Liver (tissue), 8 donors: ENCODE measurements at regions not wholly inside any gene's neighbourhood (a gene's known extent, or its start where the extent isn't known, plus 50 kb on each side); places are given as distances from the start of the nearest gene placed in this dataset.

Experiments
- DNase-seq: peaks from one replicate; pipeline ENCODE4 v3.0.0-alpha.2; 2017; ENCODE audit warnings: low spot score
- H3K27ac ChIP-seq, 2 donors: one replicate each; pipeline ENCODE4 v1.7.0; 2013; ENCODE audit warnings: inconsistent platforms in 2 of 2, low read length in 2 of 2, control low read depth in 1 of 2, low read depth in 1 of 2, mild to moderate bottlenecking in 1 of 2
- H3K27me3 ChIP-seq, 4 donors: one replicate each; pipeline versions ENCODE4 v1.6.1 to v1.7.0; 2013; ENCODE audit warnings: low read length in 3 of 4, inconsistent platforms in 1 of 4, mild to moderate bottlenecking in 1 of 4, moderate library complexity in 1 of 4; ENCODE audit not compliant: control insufficient read depth in 4 of 4, insufficient read depth in 4 of 4
- H3K36me3 ChIP-seq, 4 donors: one replicate each; pipeline versions ENCODE4 v1.6.1 to v1.7.0; 2013; ENCODE audit warnings: low read length in 3 of 4, mild to moderate bottlenecking in 3 of 4, low read depth in 1 of 4, moderate library complexity in 1 of 4; ENCODE audit not compliant: control insufficient read depth in 4 of 4, insufficient read depth in 3 of 4
- H3K4me1 ChIP-seq, 4 donors: one replicate each; pipeline versions ENCODE4 v1.6.1 to v1.7.0; 2013; ENCODE audit warnings: low read length in 3 of 4, mild to moderate bottlenecking in 3 of 4, moderate library complexity in 1 of 4; ENCODE audit not compliant: control insufficient read depth in 4 of 4, insufficient read depth in 4 of 4
- H3K4me3 ChIP-seq, 3 donors: one replicate each; pipeline versions ENCODE4 v1.6.1 to v1.7.0; 2013; ENCODE audit warnings: low read length in 3 of 3, control low read depth in 1 of 3, low read depth in 1 of 3, mild to moderate bottlenecking in 1 of 3
- H3K9ac ChIP-seq, 2 donors: one replicate each; pipeline ENCODE4 v1.7.0; 2013; ENCODE audit warnings: low read length in 2 of 2, mild to moderate bottlenecking in 2 of 2, moderate library complexity in 2 of 2, control low read depth in 1 of 2, low read depth in 1 of 2
- H3K9me3 ChIP-seq, 4 donors: one replicate each; pipeline versions ENCODE4 v1.6.1 to v1.7.0; 2013; ENCODE audit warnings: low read length in 3 of 4; ENCODE audit not compliant: control insufficient read depth in 4 of 4
- ATF3 ChIP-seq: IDR thresholded peaks from 2 replicates; pipeline ENCODE4 v1.6.1; 2016; ENCODE audit warnings: antibody characterized with exemption
- CTCF ChIP-seq: fragments of 150-350 bp; IDR thresholded peaks from 2 replicates; pipeline ENCODE4 v1.5.1; 2017; ENCODE audit warnings: improper control_type of control experiment, low read depth, low read length; ENCODE audit not compliant: missing input control
- EGR1 ChIP-seq, 2 donors: IDR thresholded peaks; 2 replicates each; pipeline ENCODE4 v1.6.1; 2016 to 2018; ENCODE audit warnings: antibody characterized with exemption in 2 of 2, low read depth in 2 of 2
- FOXA1 ChIP-seq: IDR thresholded peaks from 2 replicates; pipeline ENCODE4 v1.6.1; 2016; ENCODE audit warnings: antibody characterized with exemption
- FOXA2 ChIP-seq: IDR thresholded peaks from 2 replicates; pipeline ENCODE4 v1.6.1; 2016; ENCODE audit warnings: antibody characterized with exemption
- GABPA ChIP-seq, 2 donors: IDR thresholded peaks in 1 of 2; conservative IDR thresholded peaks in 1 of 2; 2 replicates each; pipeline ENCODE4 v1.6.1; 2016; ENCODE audit warnings: antibody characterized with exemption in 2 of 2, mild to moderate bottlenecking in 1 of 2, moderate library complexity in 1 of 2
- HNF4A ChIP-seq, 2 donors: conservative IDR thresholded peaks; 2 replicates each; pipeline ENCODE4 v1.6.1; 2016; ENCODE audit warnings: antibody characterized with exemption in 2 of 2, mild to moderate bottlenecking in 2 of 2
- HNF4G ChIP-seq: IDR thresholded peaks from 2 replicates; pipeline ENCODE4 v1.6.1; 2016; ENCODE audit warnings: antibody characterized with exemption
- JUND ChIP-seq, 2 donors: IDR thresholded peaks; 2 replicates each; pipeline ENCODE4 v1.6.1; 2016; ENCODE audit warnings: antibody characterized with exemption in 2 of 2
- MAX ChIP-seq: IDR thresholded peaks from 2 replicates; pipeline ENCODE4 v1.6.1; 2016; ENCODE audit warnings: antibody characterized with exemption
- NR2F2 ChIP-seq: IDR thresholded peaks from 2 replicates; pipeline ENCODE4 v1.6.1; 2016; ENCODE audit warnings: antibody characterized with exemption
- RAD21 ChIP-seq, 2 donors: IDR thresholded peaks; 2 replicates each; pipeline ENCODE4 v1.6.1; 2016; ENCODE audit warnings: antibody characterized with exemption in 2 of 2, mild to moderate bottlenecking in 2 of 2
- RXRA ChIP-seq, 2 donors: IDR thresholded peaks; 2 replicates each; pipeline ENCODE4 v1.6.1; 2017 to 2018; ENCODE audit warnings: antibody characterized with exemption in 2 of 2, mild to moderate bottlenecking in 1 of 2
- SP1 ChIP-seq: IDR thresholded peaks from 2 replicates; pipeline ENCODE4 v1.6.1; 2018; ENCODE audit warnings: antibody characterized with exemption, mild to moderate bottlenecking
- TAF1 ChIP-seq: conservative IDR thresholded peaks from 2 replicates; pipeline ENCODE4 v1.6.1; 2016; ENCODE audit warnings: antibody characterized with exemption, mild to moderate bottlenecking
- YY1 ChIP-seq: IDR thresholded peaks from 2 replicates; pipeline ENCODE4 v1.6.1; 2016; ENCODE audit warnings: antibody characterized with exemption, mild to moderate bottlenecking
- WGBS: extraction: QIAGEN DNeasy Blood & Tissue Kit; methylation state at CpG from one replicate; pipeline ENCODE4 v1.1.7; 2013; 5-methylcytosine and 5-hydroxymethylcytosine counted together
- TF ChIP-seq, protein P1 (sequence below): IDR thresholded peaks from 2 replicates; pipeline ENCODE4 v1.6.1; 2016; ENCODE audit warnings: antibody characterized with exemption, mild to moderate bottlenecking
- TF ChIP-seq, protein P2 (sequence below): IDR thresholded peaks from 2 replicates; pipeline ENCODE4 v1.6.1; 2016; ENCODE audit warnings: antibody characterized with exemption
- donor health status: healthy.
- donor health status: healthy.
- donor health status: healthy.
- donor health status: healthy.
- donor health status: healthy.

GRCh38 chr14:56463271-56463890, 116.2 kb upstream of the TMEM260 start:
- no peak overlapping the region for H3K9ac ChIP-seq
- H3K27ac ChIP-seq, result no peak overlapping the region
- peaks cover 0 to 5% (median 0%) of the 10 kb centered on the region in 4 donors for H3K27me3 ChIP-seq
- H3K36me3 ChIP-seq, result no peaks in the 10 kb centered on the region
- no peak for DNase-seq
- H3K4me3 ChIP-seq, result no peak overlapping the region
- no peaks in the 10 kb centered on the region for H3K4me1 ChIP-seq
- 64% methylated on average over 3 of the region's 3 CpGs for WGBS
- peaks cover 0 to 5% (median 0%) of the 10 kb centered on the region in 4 donors for H3K9me3 ChIP-seq
- TF ChIP-seq YY1 (no peak), EGR1 (IDR thresholded peaks at IDR 0.05; ENCODE audit: low read depth in 2 of 2) (no peak), HNF4G (no peak), RXRA (IDR thresholded peaks at IDR 0.05) (no peak), GABPA (IDR thresholded peaks at IDR 0.05 in 1 of 2, conservative IDR thresholded peaks at IDR 0.05 in 1 of 2) (no peak), NR2F2 (no peak), SP1 (no peak), ATF3 (no peak), TAF1 (no peak), HNF4A (conservative IDR thresholded peaks at IDR 0.05) (no peak)
- TF ChIP-seq, protein P1, sequence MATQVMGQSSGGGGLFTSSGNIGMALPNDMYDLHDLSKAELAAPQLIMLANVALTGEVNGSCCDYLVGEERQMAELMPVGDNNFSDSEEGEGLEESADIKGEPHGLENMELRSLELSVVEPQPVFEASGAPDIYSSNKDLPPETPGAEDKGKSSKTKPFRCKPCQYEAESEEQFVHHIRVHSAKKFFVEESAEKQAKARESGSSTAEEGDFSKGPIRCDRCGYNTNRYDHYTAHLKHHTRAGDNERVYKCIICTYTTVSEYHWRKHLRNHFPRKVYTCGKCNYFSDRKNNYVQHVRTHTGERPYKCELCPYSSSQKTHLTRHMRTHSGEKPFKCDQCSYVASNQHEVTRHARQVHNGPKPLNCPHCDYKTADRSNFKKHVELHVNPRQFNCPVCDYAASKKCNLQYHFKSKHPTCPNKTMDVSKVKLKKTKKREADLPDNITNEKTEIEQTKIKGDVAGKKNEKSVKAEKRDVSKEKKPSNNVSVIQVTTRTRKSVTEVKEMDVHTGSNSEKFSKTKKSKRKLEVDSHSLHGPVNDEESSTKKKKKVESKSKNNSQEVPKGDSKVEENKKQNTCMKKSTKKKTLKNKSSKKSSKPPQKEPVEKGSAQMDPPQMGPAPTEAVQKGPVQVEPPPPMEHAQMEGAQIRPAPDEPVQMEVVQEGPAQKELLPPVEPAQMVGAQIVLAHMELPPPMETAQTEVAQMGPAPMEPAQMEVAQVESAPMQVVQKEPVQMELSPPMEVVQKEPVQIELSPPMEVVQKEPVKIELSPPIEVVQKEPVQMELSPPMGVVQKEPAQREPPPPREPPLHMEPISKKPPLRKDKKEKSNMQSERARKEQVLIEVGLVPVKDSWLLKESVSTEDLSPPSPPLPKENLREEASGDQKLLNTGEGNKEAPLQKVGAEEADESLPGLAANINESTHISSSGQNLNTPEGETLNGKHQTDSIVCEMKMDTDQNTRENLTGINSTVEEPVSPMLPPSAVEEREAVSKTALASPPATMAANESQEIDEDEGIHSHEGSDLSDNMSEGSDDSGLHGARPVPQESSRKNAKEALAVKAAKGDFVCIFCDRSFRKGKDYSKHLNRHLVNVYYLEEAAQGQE, result no peak

DNA sequence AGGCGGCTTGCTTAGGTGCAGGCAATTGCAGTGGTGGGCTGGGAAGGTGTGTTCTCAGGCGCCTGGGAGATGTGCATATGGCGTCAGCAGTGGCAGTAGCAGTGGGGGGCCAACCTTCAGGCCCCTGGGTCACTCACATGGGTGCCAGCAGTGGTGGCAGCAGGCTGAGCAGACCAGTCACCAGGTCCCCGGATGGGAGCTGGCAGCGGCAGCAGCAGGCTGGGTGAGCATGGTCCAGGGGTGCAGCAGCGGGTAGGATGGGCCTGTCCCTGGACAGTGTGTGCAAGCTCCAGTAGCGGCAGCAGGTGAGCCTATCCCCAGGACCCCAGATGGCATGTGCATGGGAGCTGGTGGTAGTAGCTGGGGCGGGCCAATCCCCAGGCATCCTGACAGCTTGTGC, 108.5 kb upstream of the TMEM260 start:
- no peak for DNase-seq
- 91% methylated on average over 8 of the region's 8 CpGs for WGBS
- peaks cover 0 to 4% (median 0%) of the 10 kb centered on the region in 4 donors for H3K9me3 ChIP-seq
- H3K27ac ChIP-seq, result no peak overlapping the region
- no peaks in the 10 kb centered on the region for H3K4me1 ChIP-seq
- H3K9ac ChIP-seq, result no peak overlapping the region
- H3K36me3 ChIP-seq, result no peaks in the 10 kb centered on the region
- no peak overlapping the region for H3K4me3 ChIP-seq
- peaks cover 0 to 2% (median 0%) of the 10 kb centered on the region in 4 donors for H3K27me3 ChIP-seq
- TF ChIP-seq NR2F2 (no peak), HNF4G (no peak), GABPA (IDR thresholded peaks at IDR 0.05 in 1 of 2, conservative IDR thresholded peaks at IDR 0.05 in 1 of 2) (no peak), CTCF (no peak), ATF3 (no peak), RAD21 (IDR thresholded peaks at IDR 0.05) (no peak), YY1 (no peak), SP1 (no peak), FOXA2 (no peak), MAX (no peak), JUND (IDR thresholded peaks at IDR 0.05) (no peak), RXRA (IDR thresholded peaks at IDR 0.05) (no peak), EGR1 (IDR thresholded peaks at IDR 0.05; ENCODE audit: low read depth in 2 of 2) (no peak), HNF4A (conservative IDR thresholded peaks at IDR 0.05) (no peak), FOXA1 (no peak), TAF1 (no peak)
- TF ChIP-seq, protein P2, sequence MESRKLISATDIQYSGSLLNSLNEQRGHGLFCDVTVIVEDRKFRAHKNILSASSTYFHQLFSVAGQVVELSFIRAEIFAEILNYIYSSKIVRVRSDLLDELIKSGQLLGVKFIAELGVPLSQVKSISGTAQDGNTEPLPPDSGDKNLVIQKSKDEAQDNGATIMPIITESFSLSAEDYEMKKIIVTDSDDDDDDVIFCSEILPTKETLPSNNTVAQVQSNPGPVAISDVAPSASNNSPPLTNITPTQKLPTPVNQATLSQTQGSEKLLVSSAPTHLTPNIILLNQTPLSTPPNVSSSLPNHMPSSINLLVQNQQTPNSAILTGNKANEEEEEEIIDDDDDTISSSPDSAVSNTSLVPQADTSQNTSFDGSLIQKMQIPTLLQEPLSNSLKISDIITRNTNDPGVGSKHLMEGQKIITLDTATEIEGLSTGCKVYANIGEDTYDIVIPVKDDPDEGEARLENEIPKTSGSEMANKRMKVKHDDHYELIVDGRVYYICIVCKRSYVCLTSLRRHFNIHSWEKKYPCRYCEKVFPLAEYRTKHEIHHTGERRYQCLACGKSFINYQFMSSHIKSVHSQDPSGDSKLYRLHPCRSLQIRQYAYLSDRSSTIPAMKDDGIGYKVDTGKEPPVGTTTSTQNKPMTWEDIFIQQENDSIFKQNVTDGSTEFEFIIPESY, result no peak
- TF ChIP-seq, protein P1, result no peak
